ENCODE measurements at regions not wholly inside any gene's neighbourhood (a gene's known extent, or its start where the extent isn't known, plus 50 kb on each side); places are given as distances from the start of the nearest gene placed in this dataset.

DNA sequence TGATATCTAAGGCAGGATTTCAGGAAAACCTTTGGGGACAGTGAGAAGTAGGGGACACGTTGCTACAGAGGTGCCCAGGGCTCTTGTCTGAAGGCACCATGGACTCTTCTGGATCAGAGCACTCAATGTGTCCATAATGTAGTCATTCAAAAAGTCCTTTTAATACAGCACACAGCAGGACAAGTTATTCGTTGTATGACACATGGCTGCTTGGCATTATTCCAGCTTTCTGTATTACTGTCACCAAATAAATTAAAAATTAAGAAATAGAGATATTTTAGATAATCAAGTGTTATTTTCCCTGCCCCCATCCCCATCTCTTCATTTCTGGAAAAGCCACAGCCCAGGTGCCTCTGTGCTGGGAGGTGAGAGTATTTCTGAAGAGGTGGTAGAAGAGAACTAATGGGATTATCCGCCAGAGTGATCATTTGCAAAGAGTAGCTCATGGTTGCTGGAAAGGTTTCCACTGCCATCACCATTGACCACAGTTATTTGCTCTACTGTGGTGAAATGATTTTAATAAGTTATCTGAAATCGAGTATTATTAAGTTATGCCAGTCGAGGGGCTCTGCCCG is 83.0 kb downstream of the CXCL12 start:
- TF ChIP-seq POLR2AphosphoS5 (IDR thresholded peaks at IDR 0.05): no peak
- no peak for TF ChIP-seq CTCF (IDR thresholded peaks at IDR 0.05 in 8 of 11, conservative IDR thresholded peaks at IDR 0.05 in 3 of 11)
- TF ChIP-seq POLR2A (IDR thresholded peaks at IDR 0.05): no peak
